ENCODE measurements at regions not wholly inside any gene's neighbourhood (a gene's known extent, or its start where the extent isn't known, plus 50 kb on each side); places are given as distances from the start of the nearest gene placed in this dataset.

GRCh38 chr1:50264590-50264989, 155.9 kb downstream of the ELAVL4 start:
- TF ChIP-seq CTCF (tag by site-specific recombination; IDR thresholded peaks at IDR 0.05): no peak
- no peak for TF ChIP-seq TCF7L2 (IDR thresholded peaks at IDR 0.05; ENCODE audit: borderline replicate concordance, low read depth, low read length)
- no peak for TF ChIP-seq ZBTB20 (tag by site-specific recombination; IDR thresholded peaks at IDR 0.05)
- no peak for TF ChIP-seq BCL11A (tag by site-specific recombination; IDR thresholded peaks at IDR 0.05; ENCODE audit: low read depth)
- TF ChIP-seq ZNF513 (tag by site-specific recombination; IDR thresholded peaks at IDR 0.05): no peak
- TF ChIP-seq YY1 (tag by site-specific recombination; IDR thresholded peaks at IDR 0.05): no peak
- no peak for TF ChIP-seq ZNF548 (tag by site-specific recombination; IDR thresholded peaks at IDR 0.05)
- TF ChIP-seq ZNF274 (IDR thresholded peaks at IDR 0.05; ENCODE audit: low read length): no peak
- no peak for TF ChIP-seq ZNF274 (tag by site-specific recombination; IDR thresholded peaks at IDR 0.05; ENCODE audit: borderline replicate concordance)
- no peak for TF ChIP-seq ZNF777 (tag by site-specific recombination; IDR thresholded peaks at IDR 0.05; ENCODE audit: borderline replicate concordance)
- TF ChIP-seq ZNF133 (tag by site-specific recombination; IDR thresholded peaks at IDR 0.05): no peak
- no peak for TF ChIP-seq ZNF24 (tag by site-specific recombination; IDR thresholded peaks at IDR 0.05)
- no peak for TF ChIP-seq ZNF23 (tag by site-specific recombination; IDR thresholded peaks at IDR 0.05; ENCODE audit: borderline replicate concordance)
